ENCODE measurements at regions not wholly inside any gene's neighbourhood (a gene's known extent, or its start where the extent isn't known, plus 50 kb on each side); places are given as distances from the start of the nearest gene placed in this dataset.

DNA sequence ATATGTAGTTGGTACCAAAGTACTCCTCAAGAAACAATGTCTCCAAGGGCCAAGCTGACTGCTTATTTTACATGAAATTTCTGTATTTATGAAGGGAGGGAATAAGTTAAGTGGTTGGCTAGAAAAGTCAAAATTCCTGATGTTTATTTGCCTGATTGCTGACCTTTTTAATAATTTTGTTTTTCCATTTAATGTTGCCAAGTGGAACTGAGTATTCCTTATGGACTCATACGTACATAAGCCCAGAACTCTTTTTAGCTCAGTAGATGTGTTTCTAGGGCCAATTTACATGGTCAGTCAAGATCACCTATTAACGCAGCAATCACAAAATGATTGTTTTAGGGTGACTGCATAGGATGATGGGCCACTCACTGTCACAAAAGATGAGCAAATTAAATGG lies 78.3 kb upstream of the FZD8 start:
- intact Hi-C loops (cut with DNase I; ENCODE audit: low total_unique reads) (no loop called here), in situ Hi-C loops (cut with MboI; ENCODE audit: low sequenced_read_pairs in 4 of 4) (no loop called here)
- ATAC-seq = no peak
- DNase-seq = no peak
- Histone ChIP-seq H3K36me3 (no peaks in the 10 kb centered on the region), H3K27ac (no peak overlapping the region), H3K27me3 (no peaks in the 10 kb centered on the region), H3K4me1 (no peaks in the 10 kb centered on the region), H3K9me3 (no peaks in the 10 kb centered on the region), H3K4me3 (no peak overlapping the region)
- TF ChIP-seq, protein P1, sequence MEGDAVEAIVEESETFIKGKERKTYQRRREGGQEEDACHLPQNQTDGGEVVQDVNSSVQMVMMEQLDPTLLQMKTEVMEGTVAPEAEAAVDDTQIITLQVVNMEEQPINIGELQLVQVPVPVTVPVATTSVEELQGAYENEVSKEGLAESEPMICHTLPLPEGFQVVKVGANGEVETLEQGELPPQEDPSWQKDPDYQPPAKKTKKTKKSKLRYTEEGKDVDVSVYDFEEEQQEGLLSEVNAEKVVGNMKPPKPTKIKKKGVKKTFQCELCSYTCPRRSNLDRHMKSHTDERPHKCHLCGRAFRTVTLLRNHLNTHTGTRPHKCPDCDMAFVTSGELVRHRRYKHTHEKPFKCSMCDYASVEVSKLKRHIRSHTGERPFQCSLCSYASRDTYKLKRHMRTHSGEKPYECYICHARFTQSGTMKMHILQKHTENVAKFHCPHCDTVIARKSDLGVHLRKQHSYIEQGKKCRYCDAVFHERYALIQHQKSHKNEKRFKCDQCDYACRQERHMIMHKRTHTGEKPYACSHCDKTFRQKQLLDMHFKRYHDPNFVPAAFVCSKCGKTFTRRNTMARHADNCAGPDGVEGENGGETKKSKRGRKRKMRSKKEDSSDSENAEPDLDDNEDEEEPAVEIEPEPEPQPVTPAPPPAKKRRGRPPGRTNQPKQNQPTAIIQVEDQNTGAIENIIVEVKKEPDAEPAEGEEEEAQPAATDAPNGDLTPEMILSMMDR (IDR thresholded peaks at IDR 0.05 in 4 of 5, conservative IDR thresholded peaks at IDR 0.05 in 1 of 5) = no peak
- TF ChIP-seq POLR2A (IDR thresholded peaks at IDR 0.05) = no peak

DNA sequence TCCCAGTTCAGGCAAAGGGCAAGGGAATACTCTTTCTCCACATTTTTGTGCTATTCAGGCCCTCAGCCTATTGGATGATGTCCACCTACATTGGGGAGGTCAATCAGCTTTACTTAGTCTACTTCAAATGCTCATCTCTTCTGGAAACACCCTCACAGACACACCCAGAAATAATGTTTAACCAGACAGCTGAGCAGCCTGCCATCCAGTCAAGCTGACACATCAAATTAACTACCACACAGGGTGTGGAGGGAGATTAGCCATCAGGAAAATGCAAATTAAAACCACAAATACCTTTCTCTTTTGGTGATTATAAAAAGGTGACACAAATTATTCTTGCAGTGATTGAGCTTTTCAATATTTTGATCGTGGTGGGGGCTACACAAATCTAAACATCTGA lies 74.7 kb upstream of the FZD8 start:
- TF ChIP-seq POLR2A (IDR thresholded peaks at IDR 0.05) = no peak
- TF ChIP-seq, protein P1 (IDR thresholded peaks at IDR 0.05 in 4 of 5, conservative IDR thresholded peaks at IDR 0.05 in 1 of 5) = no peak
- no peak overlapping the region for H3K4me3 ChIP-seq
- in situ Hi-C loops (cut with MboI; ENCODE audit: low sequenced_read_pairs in 4 of 4) = no loop called here
- H3K36me3 ChIP-seq = no peaks in the 10 kb centered on the region
- intact Hi-C loops (cut with DNase I; ENCODE audit: low total_unique reads) = no loop called here
- ATAC-seq = no peak
- no peak overlapping the region for H3K27ac ChIP-seq
- no peaks in the 10 kb centered on the region for H3K9me3 ChIP-seq
- H3K4me1 ChIP-seq = no peaks in the 10 kb centered on the region
- no peak for DNase-seq
- no peaks in the 10 kb centered on the region for H3K27me3 ChIP-seq

DNA sequence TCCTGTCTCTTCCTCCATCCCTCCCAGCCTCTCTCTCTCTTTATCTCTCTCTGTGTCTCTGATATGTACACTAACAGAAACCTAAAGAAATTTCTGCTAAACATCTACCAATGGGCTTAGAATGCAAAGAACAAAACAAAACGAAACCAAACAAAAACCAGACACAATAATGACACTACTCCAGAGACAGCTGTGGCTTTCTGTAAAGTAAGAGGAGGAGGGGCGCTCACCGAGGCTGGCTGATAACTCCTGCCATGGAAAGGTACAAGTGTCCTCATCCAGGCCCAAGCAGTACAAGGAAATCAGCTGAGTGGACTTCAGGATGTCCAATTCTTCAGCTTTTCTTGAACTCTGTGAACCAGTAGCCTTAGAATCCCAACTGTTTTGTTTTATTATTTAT lies 70.4 kb upstream of the FZD8 start:
- H3K9me3 ChIP-seq = no peaks in the 10 kb centered on the region
- ATAC-seq (no peak), DNase-seq (no peak)
- intact Hi-C loops (cut with DNase I; ENCODE audit: low total_unique reads) (no loop called here), in situ Hi-C loops (cut with MboI; ENCODE audit: low sequenced_read_pairs in 4 of 4) (no loop called here)
- H3K27ac ChIP-seq = no peak overlapping the region
- H3K4me3 ChIP-seq = no peak overlapping the region
- TF ChIP-seq, protein P1 (IDR thresholded peaks at IDR 0.05 in 4 of 5, conservative IDR thresholded peaks at IDR 0.05 in 1 of 5) = no peak
- TF ChIP-seq POLR2A (IDR thresholded peaks at IDR 0.05) = no peak
- H3K4me1 ChIP-seq = no peaks in the 10 kb centered on the region
- H3K36me3 ChIP-seq = no peaks in the 10 kb centered on the region
- H3K27me3 ChIP-seq = no peaks in the 10 kb centered on the region

DNA sequence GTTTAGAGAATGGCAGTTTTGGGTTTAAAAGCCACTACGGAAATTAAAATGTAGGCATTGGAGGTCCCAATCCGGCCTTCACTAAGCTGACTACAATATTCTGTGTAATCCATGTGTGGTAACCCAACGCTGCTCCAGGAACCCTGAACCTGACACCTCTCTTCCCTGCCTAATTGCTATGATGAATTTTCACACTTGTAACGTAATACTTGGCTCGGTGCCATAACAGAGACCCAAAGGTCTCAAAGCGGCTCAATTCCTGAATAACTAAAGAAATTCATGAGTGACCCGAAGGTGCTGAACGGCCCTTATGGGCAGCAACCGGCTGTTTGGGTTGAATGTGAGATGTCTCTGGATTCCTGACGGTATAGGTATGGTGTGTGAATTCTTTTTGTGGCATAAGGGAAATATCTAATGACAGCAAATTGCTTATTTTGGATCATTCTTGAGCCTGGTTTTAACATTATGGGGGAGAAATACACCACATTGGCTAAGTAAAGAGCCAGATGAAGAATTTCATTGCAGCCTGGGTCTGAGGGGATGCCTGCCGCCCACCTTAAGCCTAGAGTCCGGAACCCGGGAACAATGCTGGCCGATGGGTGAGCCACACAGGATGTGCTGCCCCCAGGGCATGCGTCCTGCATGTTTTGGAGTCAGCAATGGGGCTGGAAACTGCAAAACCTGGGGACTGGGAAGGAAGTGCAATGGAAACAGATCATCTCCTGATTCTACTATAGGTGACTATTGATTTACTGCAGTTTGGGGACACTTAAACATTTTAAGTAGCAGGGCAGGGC lies 69.7 kb upstream of the FZD8 start:
- DNase-seq = no peak
- no peak overlapping the region for H3K27ac ChIP-seq
- intact Hi-C loops (cut with DNase I; ENCODE audit: low total_unique reads) = no loop called here
- H3K4me1 ChIP-seq = no peaks in the 10 kb centered on the region
- ATAC-seq = no peak
- no peaks in the 10 kb centered on the region for H3K9me3 ChIP-seq
- H3K36me3 ChIP-seq = no peaks in the 10 kb centered on the region
- in situ Hi-C loops (cut with MboI; ENCODE audit: low sequenced_read_pairs in 4 of 4) = no loop called here
- H3K4me3 ChIP-seq = no peak overlapping the region
- TF ChIP-seq, protein P1 (IDR thresholded peaks at IDR 0.05 in 4 of 5, conservative IDR thresholded peaks at IDR 0.05 in 1 of 5) = no peak
- no peak for TF ChIP-seq POLR2A (IDR thresholded peaks at IDR 0.05)
- no peaks in the 10 kb centered on the region for H3K27me3 ChIP-seq

Measured in gastrocnemius medialis (tissue), 4 donors.